ENCODE measurements at regions not wholly inside any gene's neighbourhood (a gene's known extent, or its start where the extent isn't known, plus 50 kb on each side); places are given as distances from the start of the nearest gene placed in this dataset.
A peak's percentile ranks its signal among the peaks of the same experiment; 100 is the strongest.

GRCh38 chr12:86772696-86773095 lies 516.5 kb upstream of the MGAT4C start:
- Histone ChIP-seq H3K36me3 (ENCODE audit: insufficient read depth, low read length) (no peaks in the 10 kb centered on the region), H3K4me1 (ENCODE audit: insufficient read depth, low read length) (peaks cover 4% of the 10 kb centered on the region), H3K27me3 (ENCODE audit: insufficient read depth, low read length) (no peaks in the 10 kb centered on the region), H3K9me3 (ENCODE audit: insufficient read depth, low read depth, low read length) (no peaks in the 10 kb centered on the region), H3K9ac (ENCODE audit: low read length) (no peak overlapping the region), H3K27ac (ENCODE audit: low read depth, low read length) (no peak overlapping the region), H2AFZ (ENCODE audit: low read depth, low read length) (no peak overlapping the region), H3K4me3 (ENCODE audit: insufficient read depth, low read depth, low read length) (no peak overlapping the region), H3K79me2 (ENCODE audit: insufficient read depth, low read length) (no peaks in the 10 kb centered on the region), H4K20me1 (ENCODE audit: insufficient read depth, low read length) (no peaks in the 10 kb centered on the region), H3K4me2 (ENCODE audit: low read length) (no peak overlapping the region)
- DNase-seq (ENCODE audit: low read depth) (peak; percentile 51), FAIRE-seq (no peak)
- peaks cover 5% of the 10 kb centered on the region for H3K4me1 Mint-ChIP-seq (ENCODE audit: low read depth, unreplicated experiment)
- peaks cover 2% of the 10 kb centered on the region for H3K36me3 Mint-ChIP-seq (ENCODE audit: low read depth, unreplicated experiment)
- no peaks in the 10 kb centered on the region for H3K9me3 Mint-ChIP-seq (ENCODE audit: unreplicated experiment)
- H3K27ac Mint-ChIP-seq (ENCODE audit: unreplicated experiment), result peak overlapping the region; percentile 71
- no peak for TF ChIP-seq EZH2 (IDR thresholded peaks at IDR 0.05; ENCODE audit: insufficient read depth, low read length)
- no peak for TF ChIP-seq CTCF (IDR thresholded peaks at IDR 0.05; ENCODE audit: insufficient read depth, low read depth, low read length)
- H3K4me3 Mint-ChIP-seq (ENCODE audit: unreplicated experiment), result no peak overlapping the region
- H3K27me3 Mint-ChIP-seq (ENCODE audit: low read depth, unreplicated experiment), result no peaks in the 10 kb centered on the region

- Mint-ChIP-seq H3K9me3 (ENCODE audit: unreplicated experiment) (no peaks in the 10 kb centered on the region), H3K4me3 (ENCODE audit: unreplicated experiment) (no peak overlapping the region), H3K27me3 (ENCODE audit: low read depth, unreplicated experiment) (no peaks in the 10 kb centered on the region), H3K36me3 (ENCODE audit: low read depth, unreplicated experiment) (peaks cover 2% of the 10 kb centered on the region), H3K4me1 (ENCODE audit: low read depth, unreplicated experiment) (peaks cover 5% of the 10 kb centered on the region), H3K27ac (ENCODE audit: unreplicated experiment) (no peak overlapping the region)
- no peaks in the 10 kb centered on the region for H3K27me3 ChIP-seq (ENCODE audit: insufficient read depth, low read length)
- no peaks in the 10 kb centered on the region for H3K36me3 ChIP-seq (ENCODE audit: insufficient read depth, low read length)
- no peak overlapping the region for H3K4me2 ChIP-seq (ENCODE audit: low read length)
- H3K4me3 ChIP-seq (ENCODE audit: insufficient read depth, low read depth, low read length), result no peak overlapping the region
- H3K4me1 ChIP-seq (ENCODE audit: insufficient read depth, low read length), result peaks cover 4% of the 10 kb centered on the region
- no peak overlapping the region for H3K27ac ChIP-seq (ENCODE audit: low read depth, low read length)
- no peaks in the 10 kb centered on the region for H3K79me2 ChIP-seq (ENCODE audit: insufficient read depth, low read length)
- DNase-seq (ENCODE audit: low read depth) (no peak), FAIRE-seq (no peak)
- H4K20me1 ChIP-seq (ENCODE audit: insufficient read depth, low read length), result no peaks in the 10 kb centered on the region
- no peak overlapping the region for H3K9ac ChIP-seq (ENCODE audit: low read length)
- no peaks in the 10 kb centered on the region for H3K9me3 ChIP-seq (ENCODE audit: insufficient read depth, low read depth, low read length)
- no peak overlapping the region for H2AFZ ChIP-seq (ENCODE audit: low read depth, low read length)
- TF ChIP-seq CTCF (IDR thresholded peaks at IDR 0.05; ENCODE audit: insufficient read depth, low read depth, low read length) (no peak), EZH2 (IDR thresholded peaks at IDR 0.05; ENCODE audit: insufficient read depth, low read length) (no peak)
These were observed 514.7 kb upstream of the MGAT4C start for GRCh38 chr12:86770871-86771270.

- Mint-ChIP-seq H3K4me3 (ENCODE audit: unreplicated experiment) (no peak overlapping the region), H3K4me1 (ENCODE audit: low read depth, unreplicated experiment) (no peaks in the 10 kb centered on the region), H3K27ac (ENCODE audit: unreplicated experiment) (no peak overlapping the region), H3K27me3 (ENCODE audit: low read depth, unreplicated experiment) (no peaks in the 10 kb centered on the region), H3K9me3 (ENCODE audit: unreplicated experiment) (no peaks in the 10 kb centered on the region), H3K36me3 (ENCODE audit: low read depth, unreplicated experiment) (no peaks in the 10 kb centered on the region)
- Histone ChIP-seq H3K9me3 (ENCODE audit: insufficient read depth, low read depth, low read length) (no peaks in the 10 kb centered on the region), H4K20me1 (ENCODE audit: insufficient read depth, low read length) (no peaks in the 10 kb centered on the region), H3K4me3 (ENCODE audit: insufficient read depth, low read depth, low read length) (no peak overlapping the region), H3K27ac (ENCODE audit: low read depth, low read length) (no peak overlapping the region), H3K79me2 (ENCODE audit: insufficient read depth, low read length) (no peaks in the 10 kb centered on the region), H2AFZ (ENCODE audit: low read depth, low read length) (no peak overlapping the region), H3K4me2 (ENCODE audit: low read length) (no peak overlapping the region), H3K9ac (ENCODE audit: low read length) (no peak overlapping the region), H3K4me1 (ENCODE audit: insufficient read depth, low read length) (no peaks in the 10 kb centered on the region), H3K36me3 (ENCODE audit: insufficient read depth, low read length) (no peaks in the 10 kb centered on the region), H3K27me3 (ENCODE audit: insufficient read depth, low read length) (no peaks in the 10 kb centered on the region)
- no peak for FAIRE-seq
- DNase-seq (ENCODE audit: low read depth), result no peak
- TF ChIP-seq EZH2 (IDR thresholded peaks at IDR 0.05; ENCODE audit: insufficient read depth, low read length) (no peak), CTCF (IDR thresholded peaks at IDR 0.05; ENCODE audit: insufficient read depth, low read depth, low read length) (no peak)
These were observed 492.7 kb upstream of the MGAT4C start for GRCh38 chr12:86748894-86749293.

All from astrocyte (in vitro differentiated cells and primary cell).